Endothelial cell (in vitro differentiated cells): ENCODE measurements at regions not wholly inside any gene's neighbourhood (a gene's known extent, or its start where the extent isn't known, plus 50 kb on each side); places are given as distances from the start of the nearest gene placed in this dataset.

Source experiments
- DNase-seq: peaks from one replicate; pipeline ENCODE4 v3.0.0; 2021; ENCODE audit warnings: low spot score
- H3K27ac Mint-ChIP-seq: one replicate; pipeline ENCODE4 v1.8.0; 2021; ENCODE audit warnings: mixed read lengths, inconsistent platforms; ENCODE audit not compliant: unreplicated experiment
- H3K27me3 Mint-ChIP-seq: one replicate; pipeline ENCODE4 v1.8.0; 2021; ENCODE audit warnings: mild to moderate bottlenecking, moderate library complexity, mixed read lengths, inconsistent platforms; ENCODE audit not compliant: unreplicated experiment
- H3K36me3 Mint-ChIP-seq: one replicate; pipeline ENCODE4 v1.8.0; 2021; ENCODE audit warnings: mild to moderate bottlenecking, low read depth, mixed read lengths, inconsistent platforms; ENCODE audit not compliant: unreplicated experiment
- H3K4me1 Mint-ChIP-seq: one replicate; pipeline ENCODE4 v1.8.0; 2021; ENCODE audit warnings: mild to moderate bottlenecking, mixed read lengths, inconsistent platforms; ENCODE audit not compliant: unreplicated experiment
- H3K4me3 Mint-ChIP-seq: one replicate; pipeline ENCODE4 v1.8.0; 2021; ENCODE audit warnings: mild to moderate bottlenecking, mixed read lengths, inconsistent platforms; ENCODE audit not compliant: unreplicated experiment
- H3K9me3 Mint-ChIP-seq: one replicate; pipeline ENCODE4 v1.8.0; 2021; ENCODE audit warnings: mixed read lengths, inconsistent platforms; ENCODE audit not compliant: unreplicated experiment
- CTCF ChIP-seq: fragments of 200-600 bp; sonication (generic); IDR thresholded peaks from one replicate; pipeline ENCODE4 v1.5.0; 2021; ENCODE audit warnings: antibody characterized with exemption; ENCODE audit not compliant: unreplicated experiment

GRCh38 chr6:77178821-77179220 is 284.5 kb downstream of the HTR1B start:
- H3K27ac Mint-ChIP-seq = no peak overlapping the region

GRCh38 chr6:77177470-77177869 is 285.8 kb downstream of the HTR1B start:
- Mint-ChIP-seq H3K4me1 (no peaks in the 10 kb centered on the region), H3K36me3 (no peaks in the 10 kb centered on the region), H3K27ac (no peak overlapping the region), H3K27me3 (no peaks in the 10 kb centered on the region), H3K4me3 (no peak overlapping the region), H3K9me3 (no peaks in the 10 kb centered on the region)
- no peak for DNase-seq
- TF ChIP-seq CTCF = no peak

More at GRCh38 chr6:77178821-77179220, 284.5 kb downstream of the HTR1B start:
- H3K36me3 Mint-ChIP-seq = no peaks in the 10 kb centered on the region
- DNase-seq = no peak
- no peaks in the 10 kb centered on the region for H3K27me3 Mint-ChIP-seq
- no peak for TF ChIP-seq CTCF
- no peaks in the 10 kb centered on the region for H3K9me3 Mint-ChIP-seq
- H3K4me1 Mint-ChIP-seq = no peaks in the 10 kb centered on the region
- no peak overlapping the region for H3K4me3 Mint-ChIP-seq

- no peak overlapping the region for H3K27ac Mint-ChIP-seq
- H3K4me3 Mint-ChIP-seq = no peak overlapping the region
- H3K9me3 Mint-ChIP-seq = no peaks in the 10 kb centered on the region
- no peaks in the 10 kb centered on the region for H3K4me1 Mint-ChIP-seq
- no peak for TF ChIP-seq CTCF
- no peaks in the 10 kb centered on the region for H3K36me3 Mint-ChIP-seq
- peaks cover 3% of the 10 kb centered on the region for H3K27me3 Mint-ChIP-seq
- no peak for DNase-seq
These were observed 289.7 kb downstream of the HTR1B start for GRCh38 chr6:77173472-77174074.

- Mint-ChIP-seq H3K4me3 (no peak overlapping the region), H3K27me3 (peaks cover 3% of the 10 kb centered on the region), H3K27ac (no peak overlapping the region), H3K9me3 (no peaks in the 10 kb centered on the region), H3K4me1 (no peaks in the 10 kb centered on the region), H3K36me3 (no peaks in the 10 kb centered on the region)
- DNase-seq = no peak
- TF ChIP-seq CTCF = no peak
These were observed 290.7 kb downstream of the HTR1B start for GRCh38 chr6:77172578-77172977.

GRCh38 chr6:77159730-77160129 is 303.6 kb downstream of the HTR1B start:
- no peak for DNase-seq
- TF ChIP-seq CTCF = no peak
- Mint-ChIP-seq H3K4me3 (no peak overlapping the region), H3K27me3 (peaks cover 1% of the 10 kb centered on the region), H3K9me3 (no peaks in the 10 kb centered on the region), H3K27ac (no peak overlapping the region), H3K4me1 (no peaks in the 10 kb centered on the region), H3K36me3 (no peaks in the 10 kb centered on the region)
